ENCODE measurements at regions not wholly inside any gene's neighbourhood (a gene's known extent, or its start where the extent isn't known, plus 50 kb on each side); places are given as distances from the start of the nearest gene placed in this dataset.

DNA sequence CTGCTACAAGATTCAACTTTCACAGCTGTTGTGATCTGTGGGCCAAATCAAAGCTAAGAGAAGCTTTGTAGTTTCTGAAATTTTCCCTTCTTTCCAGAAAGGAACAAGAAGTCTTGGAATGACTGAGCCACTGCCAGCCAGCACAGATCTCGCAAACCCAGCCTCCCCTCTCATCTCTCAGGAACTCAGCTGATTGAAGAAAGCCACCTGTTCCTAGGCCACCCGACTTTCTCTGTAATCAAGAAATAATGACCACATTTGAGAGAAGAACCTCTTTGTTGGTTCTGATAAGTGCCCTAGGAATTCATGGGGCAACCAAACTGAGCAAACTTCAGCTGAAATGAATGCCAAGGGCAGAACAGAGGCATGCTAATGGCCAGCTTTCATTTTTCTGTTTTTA, 61.7 kb downstream of the HDGFL1 start:
- no peaks in the 10 kb centered on the region for H3K36me3 Mint-ChIP-seq (ENCODE audit: insufficient read depth, unreplicated experiment)
- POLR2A ChIA-PET: interaction anchor here (0.6 to 0.7 kb wide), 2 partner anchors 58 to 1131 kb away, joined by 3 to 4 read pairs; no protein-coding TSS in a partner anchor
- intact Hi-C loops (cut with micrococcal nuclease): no loop called here
- BruUV-seq (replicated peaks): no TSS peak
- H3K27ac Mint-ChIP-seq (ENCODE audit: low read depth, unreplicated experiment): no peak overlapping the region
- no peaks in the 10 kb centered on the region for H3K4me1 Mint-ChIP-seq (ENCODE audit: insufficient read depth, unreplicated experiment)
- H3K27me3 Mint-ChIP-seq (ENCODE audit: insufficient read depth, unreplicated experiment): no peaks in the 10 kb centered on the region
- peaks cover 8% of the 10 kb centered on the region for H3K9me3 Mint-ChIP-seq (ENCODE audit: unreplicated experiment)
- no peak for DNase-seq (ENCODE audit: unreplicated experiment)
- CTCF ChIA-PET: interaction anchor here (0.6 kb wide), 2 partner anchors 26 to 161 kb away, joined by 3 read pairs; no protein-coding TSS in a partner anchor
- no peak for TF ChIP-seq CTCF (IDR thresholded peaks at IDR 0.05; ENCODE audit: unreplicated experiment)
- H3K4me3 Mint-ChIP-seq (ENCODE audit: unreplicated experiment): no peak overlapping the region

- no peaks in the 10 kb centered on the region for H3K4me1 Mint-ChIP-seq (ENCODE audit: insufficient read depth, unreplicated experiment)
- no peaks in the 10 kb centered on the region for H3K9me3 Mint-ChIP-seq (ENCODE audit: unreplicated experiment)
- no peak for TF ChIP-seq CTCF (IDR thresholded peaks at IDR 0.05; ENCODE audit: unreplicated experiment)
- H3K27me3 Mint-ChIP-seq (ENCODE audit: insufficient read depth, unreplicated experiment): no peaks in the 10 kb centered on the region
- no peak overlapping the region for H3K4me3 Mint-ChIP-seq (ENCODE audit: unreplicated experiment)
- intact Hi-C loops (cut with micrococcal nuclease): no loop called here
- CTCF ChIA-PET: no interaction called here
- POLR2A ChIA-PET: interaction anchor here (0.6 kb wide), 1 partner anchor 23 kb away, joined by 4 read pairs; no protein-coding TSS in a partner anchor
- BruUV-seq (replicated peaks): no TSS peak
- no peak overlapping the region for H3K27ac Mint-ChIP-seq (ENCODE audit: low read depth, unreplicated experiment)
- DNase-seq (ENCODE audit: unreplicated experiment): no peak
- H3K36me3 Mint-ChIP-seq (ENCODE audit: insufficient read depth, unreplicated experiment): no peaks in the 10 kb centered on the region
These were observed 63.3 kb downstream of the HDGFL1 start for GRCh38 chr6:22632581-22633145.

DNA sequence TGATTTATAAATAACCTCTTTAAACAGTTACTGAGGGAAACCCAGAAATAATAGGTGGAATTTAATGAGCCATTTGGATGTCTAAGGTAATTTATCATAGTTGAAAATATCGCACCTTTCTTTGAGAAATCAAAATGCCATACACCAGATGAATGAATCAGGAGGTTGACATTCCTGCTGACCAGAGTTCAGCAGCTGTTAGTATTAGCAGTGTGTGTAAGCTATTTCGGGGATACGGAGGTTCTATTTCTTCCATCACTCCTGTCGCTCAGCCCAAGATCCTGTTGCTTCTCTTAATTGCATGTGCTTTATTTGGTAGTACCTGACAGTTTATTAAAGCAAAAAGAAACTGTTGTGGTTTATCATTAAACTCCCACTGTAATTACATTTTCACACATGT, 67.1 kb downstream of the HDGFL1 start:
- CTCF ChIA-PET: no interaction called here
- no peak for TF ChIP-seq CTCF (IDR thresholded peaks at IDR 0.05; ENCODE audit: unreplicated experiment)

DNA sequence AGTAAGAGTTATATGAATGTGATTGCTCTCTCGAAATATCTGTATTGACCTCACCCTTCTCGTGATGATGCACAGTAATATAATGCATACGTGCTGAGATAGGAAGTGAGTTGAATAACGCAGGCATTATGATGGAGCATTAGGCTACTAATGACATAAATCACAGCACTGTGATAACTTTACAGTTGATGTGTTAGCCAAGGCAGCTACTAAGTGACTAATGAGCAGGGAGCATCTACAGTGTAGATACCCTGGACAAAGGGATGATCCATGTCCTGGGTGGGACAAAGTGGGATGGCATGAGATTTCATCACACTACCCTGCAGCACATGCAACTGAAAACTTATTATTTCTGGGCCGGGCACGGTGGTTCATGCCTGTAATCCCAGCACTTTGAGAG, 68.4 kb downstream of the HDGFL1 start:
- no peak overlapping the region for H3K4me3 Mint-ChIP-seq (ENCODE audit: unreplicated experiment)
- intact Hi-C loops (cut with micrococcal nuclease): no loop called here
- no peaks in the 10 kb centered on the region for H3K36me3 Mint-ChIP-seq (ENCODE audit: insufficient read depth, unreplicated experiment)
- H3K9me3 Mint-ChIP-seq (ENCODE audit: unreplicated experiment): no peaks in the 10 kb centered on the region
- ChIA-PET CTCF (no interaction called here), POLR2A (no interaction called here)
- no peaks in the 10 kb centered on the region for H3K4me1 Mint-ChIP-seq (ENCODE audit: insufficient read depth, unreplicated experiment)
- no peak for TF ChIP-seq CTCF (IDR thresholded peaks at IDR 0.05; ENCODE audit: unreplicated experiment)
- H3K27me3 Mint-ChIP-seq (ENCODE audit: insufficient read depth, unreplicated experiment): no peaks in the 10 kb centered on the region
- DNase-seq (ENCODE audit: unreplicated experiment): no peak
- BruUV-seq (replicated peaks): no TSS peak
- no peak overlapping the region for H3K27ac Mint-ChIP-seq (ENCODE audit: low read depth, unreplicated experiment)

More for the DNA sequence above, 67.1 kb downstream of the HDGFL1 start:
- BruUV-seq (replicated peaks): no TSS peak
- Mint-ChIP-seq H3K27ac (ENCODE audit: low read depth, unreplicated experiment) (no peak overlapping the region), H3K4me3 (ENCODE audit: unreplicated experiment) (no peak overlapping the region), H3K4me1 (ENCODE audit: insufficient read depth, unreplicated experiment) (no peaks in the 10 kb centered on the region), H3K27me3 (ENCODE audit: insufficient read depth, unreplicated experiment) (no peaks in the 10 kb centered on the region), H3K36me3 (ENCODE audit: insufficient read depth, unreplicated experiment) (no peaks in the 10 kb centered on the region), H3K9me3 (ENCODE audit: unreplicated experiment) (no peaks in the 10 kb centered on the region)
- POLR2A ChIA-PET: no interaction called here
- intact Hi-C loops (cut with micrococcal nuclease): no loop called here
- no peak for DNase-seq (ENCODE audit: unreplicated experiment)
